Cardiac muscle cell (in vitro differentiated cells and primary cell): ENCODE measurements at regions not wholly inside any gene's neighbourhood (a gene's known extent, or its start where the extent isn't known, plus 50 kb on each side); places are given as distances from the start of the nearest gene placed in this dataset.
"Not testable (repeated sequence)": the region's sequence is repeated elsewhere in the genome, so short reads cannot be mapped to it uniquely, and the experiment has no call there.

Source experiments
- DNase-seq, 2 donors: peaks; one replicate each; pipeline versions ENCODE4 v3.0.0 to v3.0.0-alpha.2; 2010 to 2017; ENCODE audit warnings: low read depth in 1 of 2, low spot score in 1 of 2
- H3K27ac ChIP-seq: fragments of 200-600 bp; sonication (generic); 2 replicates; pipeline ENCODE4 v1.5.1; 2016
- H3K27me3 ChIP-seq: fragments of 200-600 bp; sonication (generic); 2 replicates; pipeline ENCODE4 v1.6.0; 2016; ENCODE audit warnings: control low read depth
- H3K36me3 ChIP-seq: fragments of 200-600 bp; sonication (generic); 2 replicates; pipeline ENCODE4 v1.5.1; 2016; ENCODE audit warnings: control low read depth
- H3K4me1 ChIP-seq: fragments of 200-600 bp; sonication (generic); 2 replicates; pipeline ENCODE4 v1.8.1; 2017; ENCODE audit warnings: low read depth, mild to moderate bottlenecking, mixed run types
- H3K4me3 ChIP-seq: fragments of 200-600 bp; sonication (generic); 2 replicates; pipeline ENCODE4 v1.5.1; 2016; ENCODE audit warnings: mild to moderate bottlenecking
- H3K9me3 ChIP-seq: fragments of 200-600 bp; sonication (generic); 2 replicates; pipeline ENCODE4 v1.5.1; 2017; ENCODE audit warnings: low read depth, mild to moderate bottlenecking, control low read depth
- TF ChIP-seq, protein P1 (sequence below): IDR thresholded peaks from 2 replicates; pipeline ENCODE4 v1.5.1; 2012; ENCODE audit warnings: low read depth, mild to moderate bottlenecking, low read length

DNA sequence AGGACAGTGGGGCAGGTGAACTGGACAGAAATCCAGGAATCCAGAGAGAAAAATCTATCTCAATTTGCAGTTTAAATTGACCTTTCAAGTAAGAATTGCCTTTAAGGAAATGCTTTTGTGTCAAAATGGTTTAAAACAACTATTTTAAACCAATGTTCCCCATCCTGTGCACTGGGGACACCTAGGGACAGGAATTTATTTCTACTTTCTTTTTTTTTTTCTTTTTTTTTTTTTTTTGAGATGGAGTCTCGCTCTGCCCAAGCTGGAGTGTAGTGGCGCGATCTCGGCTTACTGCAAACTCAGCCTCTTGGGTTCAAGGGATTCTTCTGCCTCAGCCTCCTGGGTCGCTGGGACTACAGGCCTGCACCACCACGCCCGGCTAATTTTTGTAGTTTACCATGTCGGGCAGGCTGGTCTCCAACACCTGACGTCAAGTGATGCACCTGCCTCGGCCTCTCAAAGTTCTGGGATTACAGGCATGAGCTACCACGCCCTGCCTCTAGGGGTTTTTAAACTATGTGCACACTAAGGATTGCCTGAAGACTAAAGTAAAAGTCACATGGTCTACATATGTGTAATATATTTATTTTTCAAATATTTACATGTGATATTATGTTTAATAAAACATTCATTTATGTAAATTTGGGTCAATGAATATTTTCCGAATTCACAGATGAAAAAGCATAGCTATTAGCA is 1213.4 kb downstream of the STIM2 start:
- no peak for DNase-seq
- Histone ChIP-seq H3K9me3 (no peaks in the 10 kb centered on the region), H3K27me3 (no peaks in the 10 kb centered on the region)

DNA sequence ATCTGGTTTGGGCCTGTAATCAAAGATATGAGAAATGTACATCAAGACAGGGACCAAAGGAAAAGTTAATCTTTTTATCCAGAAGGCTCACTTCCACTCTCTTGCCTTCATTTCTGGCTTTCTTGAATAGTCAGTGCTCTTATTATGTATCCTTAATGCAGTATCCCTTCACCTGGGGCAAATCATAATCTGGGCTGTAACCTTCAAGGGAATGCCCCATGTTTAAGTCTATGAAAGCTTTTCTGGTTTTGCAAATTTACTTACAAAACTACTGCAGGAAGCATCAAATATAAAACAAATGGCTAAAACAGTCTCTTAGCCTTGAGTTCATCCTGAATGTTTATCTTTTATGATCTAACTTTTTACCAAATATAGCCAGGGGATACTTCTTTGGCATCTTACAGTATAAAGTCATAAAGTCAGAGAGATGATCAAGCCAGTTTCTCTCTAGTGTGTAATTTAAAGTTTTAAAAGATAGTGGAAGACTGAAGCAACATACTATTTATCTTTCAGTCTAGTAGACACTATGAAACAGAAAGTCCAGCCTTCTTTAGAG is 1214.8 kb downstream of the STIM2 start:
- Histone ChIP-seq H3K27me3 (no peaks in the 10 kb centered on the region), H3K27ac (no peak overlapping the region), H3K36me3 (no peaks in the 10 kb centered on the region), H3K4me3 (no peak overlapping the region), H3K9me3 (no peaks in the 10 kb centered on the region), H3K4me1 (no peaks in the 10 kb centered on the region)
- no peak for DNase-seq
- TF ChIP-seq, protein P1, sequence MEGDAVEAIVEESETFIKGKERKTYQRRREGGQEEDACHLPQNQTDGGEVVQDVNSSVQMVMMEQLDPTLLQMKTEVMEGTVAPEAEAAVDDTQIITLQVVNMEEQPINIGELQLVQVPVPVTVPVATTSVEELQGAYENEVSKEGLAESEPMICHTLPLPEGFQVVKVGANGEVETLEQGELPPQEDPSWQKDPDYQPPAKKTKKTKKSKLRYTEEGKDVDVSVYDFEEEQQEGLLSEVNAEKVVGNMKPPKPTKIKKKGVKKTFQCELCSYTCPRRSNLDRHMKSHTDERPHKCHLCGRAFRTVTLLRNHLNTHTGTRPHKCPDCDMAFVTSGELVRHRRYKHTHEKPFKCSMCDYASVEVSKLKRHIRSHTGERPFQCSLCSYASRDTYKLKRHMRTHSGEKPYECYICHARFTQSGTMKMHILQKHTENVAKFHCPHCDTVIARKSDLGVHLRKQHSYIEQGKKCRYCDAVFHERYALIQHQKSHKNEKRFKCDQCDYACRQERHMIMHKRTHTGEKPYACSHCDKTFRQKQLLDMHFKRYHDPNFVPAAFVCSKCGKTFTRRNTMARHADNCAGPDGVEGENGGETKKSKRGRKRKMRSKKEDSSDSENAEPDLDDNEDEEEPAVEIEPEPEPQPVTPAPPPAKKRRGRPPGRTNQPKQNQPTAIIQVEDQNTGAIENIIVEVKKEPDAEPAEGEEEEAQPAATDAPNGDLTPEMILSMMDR, result no peak

More for the DNA sequence above, 1213.4 kb downstream of the STIM2 start:
- H3K4me1 ChIP-seq, result no peaks in the 10 kb centered on the region
- no peak overlapping the region for H3K27ac ChIP-seq
- TF ChIP-seq, protein P1, result no peak
- no peak overlapping the region for H3K4me3 ChIP-seq
- H3K36me3 ChIP-seq, result no peaks in the 10 kb centered on the region

DNA sequence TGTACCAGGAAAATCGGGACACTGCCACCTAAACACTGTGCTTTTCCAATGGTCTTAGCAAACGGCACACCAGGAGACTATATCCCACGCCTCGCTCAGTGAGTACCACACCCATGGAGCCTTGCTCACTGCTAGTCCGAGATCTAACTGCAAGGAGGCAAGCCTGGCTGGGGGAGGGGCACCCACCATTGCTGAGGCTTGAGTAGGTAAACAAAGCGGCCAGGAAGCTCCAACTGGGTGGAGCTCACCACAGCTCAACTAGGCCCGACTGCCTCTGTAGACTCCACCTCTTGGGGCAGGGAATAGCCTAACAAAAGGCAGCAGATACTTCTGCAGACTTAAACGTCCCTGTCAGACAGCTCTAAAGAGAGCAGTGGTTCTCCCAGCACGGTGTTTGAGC is 1216.6 kb downstream of the STIM2 start:
- DNase-seq, H3K27me3 ChIP-seq, H3K4me3 ChIP-seq, H3K4me1 ChIP-seq, H3K9me3 ChIP-seq, H3K36me3 ChIP-seq, H3K27ac ChIP-seq: not testable (repeated sequence)

DNA sequence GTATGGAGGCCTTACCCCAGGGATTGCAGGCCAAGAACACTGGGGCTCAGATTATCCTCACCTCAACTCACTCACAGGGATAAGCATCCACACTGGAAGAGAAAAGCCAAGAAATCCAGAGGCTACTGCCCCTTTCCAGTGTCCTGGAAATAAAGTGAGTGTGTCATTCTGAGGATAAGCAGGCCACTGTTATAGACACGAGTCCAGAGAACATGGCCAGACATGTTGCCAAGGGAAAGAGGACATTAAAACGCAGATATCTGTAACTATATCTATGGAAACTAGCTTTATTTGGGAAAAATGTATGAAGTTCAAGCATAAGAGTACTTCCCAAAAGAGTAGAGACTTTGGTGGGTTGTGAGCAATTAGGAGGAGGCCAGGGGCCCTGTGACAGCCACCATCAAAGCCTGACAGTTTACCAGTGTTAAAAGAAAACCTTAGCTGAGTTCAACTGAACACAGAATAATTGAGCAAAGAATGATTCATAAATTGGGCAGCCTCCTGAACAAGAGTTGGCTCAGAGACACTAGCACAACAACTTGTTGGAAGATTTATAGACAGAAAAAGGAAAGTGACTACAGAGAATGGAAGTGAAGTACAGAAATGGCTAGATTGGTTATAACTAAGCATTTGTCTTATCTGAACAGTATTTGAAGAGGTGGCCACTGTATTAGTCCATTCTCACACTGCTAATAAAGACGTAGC is 1222.2 kb downstream of the STIM2 start:
- Histone ChIP-seq H3K4me3 (no peak overlapping the region), H3K4me1 (no peaks in the 10 kb centered on the region), H3K9me3 (no peaks in the 10 kb centered on the region), H3K27me3 (no peaks in the 10 kb centered on the region), H3K36me3 (no peaks in the 10 kb centered on the region), H3K27ac (no peak overlapping the region)
- TF ChIP-seq, protein P1, result no peak
- DNase-seq, result no peak

DNA sequence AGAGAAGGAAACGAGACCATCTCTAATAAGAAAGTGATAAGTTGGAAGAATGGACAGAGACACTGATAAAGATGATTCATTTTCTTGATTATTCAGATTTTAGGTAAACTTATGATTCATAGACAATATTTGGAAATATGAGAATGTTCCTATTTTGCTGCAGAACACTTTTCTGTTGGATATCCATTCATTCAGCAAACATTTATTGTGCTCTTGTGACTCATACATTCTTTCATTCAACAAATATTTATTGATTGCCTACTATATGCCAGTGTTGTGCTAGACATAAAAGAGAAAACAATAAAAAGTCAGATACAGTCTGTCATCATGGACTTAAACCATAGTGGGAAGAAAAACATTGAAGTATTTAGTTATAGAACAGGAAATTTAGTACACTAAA is 1232.0 kb downstream of the STIM2 start:
- H3K4me3 ChIP-seq, result no peak overlapping the region
- no peaks in the 10 kb centered on the region for H3K9me3 ChIP-seq
- H3K27ac ChIP-seq, result no peak overlapping the region
- no peaks in the 10 kb centered on the region for H3K4me1 ChIP-seq
- no peaks in the 10 kb centered on the region for H3K27me3 ChIP-seq
- no peak for DNase-seq
- TF ChIP-seq, protein P1, result no peak
- H3K36me3 ChIP-seq, result no peaks in the 10 kb centered on the region

DNA sequence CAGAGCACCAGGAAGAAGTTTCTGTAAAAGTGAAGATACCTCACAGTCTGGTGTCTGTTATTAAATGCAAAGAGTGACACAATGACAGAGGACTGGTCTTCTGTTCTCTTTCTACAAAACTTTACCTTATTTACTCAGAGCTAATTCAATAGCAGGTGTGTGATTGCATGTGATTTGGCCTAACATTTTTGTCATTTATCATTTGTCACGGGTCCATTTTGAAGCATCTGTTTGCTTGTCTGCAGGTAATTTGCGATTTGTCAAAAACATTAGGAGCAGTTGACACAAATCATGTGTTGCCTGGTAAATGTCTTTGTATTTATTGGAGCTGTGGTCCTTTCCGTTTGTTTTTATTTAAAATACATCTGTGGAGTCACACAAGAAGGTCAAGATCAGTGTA is 1232.4 kb downstream of the STIM2 start:
- H3K9me3 ChIP-seq, result no peaks in the 10 kb centered on the region
- TF ChIP-seq, protein P1, result no peak
- no peak overlapping the region for H3K27ac ChIP-seq
- no peak for DNase-seq
- H3K4me3 ChIP-seq, result no peak overlapping the region
- H3K4me1 ChIP-seq, result no peaks in the 10 kb centered on the region
- H3K27me3 ChIP-seq, result no peaks in the 10 kb centered on the region
- H3K36me3 ChIP-seq, result no peaks in the 10 kb centered on the region
